Osteoblast (primary cell): ENCODE measurements at regions not wholly inside any gene's neighbourhood (a gene's known extent, or its start where the extent isn't known, plus 50 kb on each side); places are given as distances from the start of the nearest gene placed in this dataset.

ENCODE experiments used
- DNase-seq: peaks from one replicate; pipeline ENCODE4 v3.0.0; 2011; ENCODE audit warnings: low spot score, mixed read lengths; ENCODE audit not compliant: insufficient read length; ENCODE audit errors: missing footprints
- H2AFZ ChIP-seq: 2 replicates; pipeline ENCODE4 v1.6.0; 2011; ENCODE audit warnings: mild to moderate bottlenecking, low read length
- H3K27ac ChIP-seq: 2 replicates; pipeline ENCODE4 v1.5.1; 2011; ENCODE audit warnings: mild to moderate bottlenecking, low read depth, low read length, moderate library complexity
- H3K27me3 ChIP-seq: 2 replicates; pipeline ENCODE4 v1.6.0; 2012; ENCODE audit warnings: mild to moderate bottlenecking, control low read depth, inconsistent platforms, low read length, moderate library complexity; ENCODE audit not compliant: insufficient read depth
- H3K36me3 ChIP-seq: 2 replicates; pipeline ENCODE4 v1.5.1; 2011; ENCODE audit warnings: mild to moderate bottlenecking, low read length, control low read depth, moderate library complexity; ENCODE audit not compliant: insufficient read depth
- H3K4me1 ChIP-seq: 2 replicates; pipeline ENCODE4 v1.5.1; 2011; ENCODE audit warnings: mild to moderate bottlenecking, low read length, control low read depth, moderate library complexity; ENCODE audit not compliant: insufficient read depth
- H3K4me2 ChIP-seq: 2 replicates; pipeline ENCODE4 v1.6.0; 2011; ENCODE audit warnings: mild to moderate bottlenecking, low read length; ENCODE audit not compliant: insufficient read depth
- H3K4me3 ChIP-seq: fragments of 200-600 bp; sonication (generic); 3 replicates; pipeline ENCODE4 v1.5.1; 2012; ENCODE audit warnings: mild to moderate bottlenecking, low read length, inconsistent platforms; ENCODE audit not compliant: insufficient read depth
- H3K79me2 ChIP-seq: 2 replicates; pipeline ENCODE4 v1.6.0; 2012; ENCODE audit warnings: mild to moderate bottlenecking, low read length, control low read depth, inconsistent platforms; ENCODE audit not compliant: insufficient read depth
- H3K9me3 ChIP-seq: 2 replicates; pipeline ENCODE4 v1.5.1; 2011; ENCODE audit warnings: low read depth, low read length, control low read depth
- H4K20me1 ChIP-seq: 2 replicates; pipeline ENCODE4 v1.6.0; 2012; ENCODE audit warnings: mild to moderate bottlenecking, low read length, control low read depth; ENCODE audit not compliant: insufficient read depth
- CTCF ChIP-seq: IDR thresholded peaks from 2 replicates; pipeline ENCODE4 v1.5.1; 2011; ENCODE audit warnings: mild to moderate bottlenecking, low read depth, low read length, moderate library complexity; ENCODE audit errors: extremely low read depth

DNA sequence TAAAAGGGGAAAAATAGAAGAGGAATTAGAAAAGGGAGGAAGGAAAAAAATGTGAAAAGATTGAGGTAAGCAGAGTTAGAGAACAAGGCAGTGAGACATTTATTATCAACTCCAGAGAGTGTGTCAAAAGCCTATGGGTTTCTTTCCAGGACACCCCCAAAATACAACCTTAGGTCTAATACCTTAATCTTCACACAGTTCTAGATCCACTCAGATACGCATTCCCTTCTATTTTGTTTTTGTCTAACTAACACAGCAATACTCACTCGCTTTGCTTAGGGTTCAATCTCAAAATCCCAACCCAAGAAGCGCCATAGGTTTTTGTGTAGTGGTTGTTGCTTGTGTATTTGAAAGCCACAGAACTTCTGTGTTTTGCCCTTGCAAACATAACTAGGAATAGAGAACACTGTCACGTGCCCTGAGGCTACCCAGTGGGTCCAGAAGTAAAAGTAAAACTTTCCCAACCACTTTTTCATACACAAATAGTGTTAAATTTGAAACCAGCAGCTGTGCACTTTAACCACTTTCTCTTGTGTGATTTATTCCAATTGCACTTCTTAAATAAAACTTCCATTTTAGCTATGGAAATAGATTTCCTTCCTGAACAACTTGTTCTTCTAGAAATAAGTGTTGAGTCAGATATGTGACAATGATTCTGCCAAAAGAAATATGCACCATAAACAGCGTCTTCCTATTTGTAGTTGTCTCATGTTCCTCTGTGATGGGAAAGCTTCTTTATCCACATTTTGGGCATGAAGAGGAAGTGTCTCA, 414.7 kb upstream of the GHITM start:
- no peak overlapping the region for H3K27ac ChIP-seq
- H4K20me1 ChIP-seq: no peaks in the 10 kb centered on the region
- H3K9me3 ChIP-seq: peaks cover 2% of the 10 kb centered on the region
- no peak overlapping the region for H3K4me2 ChIP-seq
- H3K27me3 ChIP-seq: no peaks in the 10 kb centered on the region
- no peak overlapping the region for H3K4me3 ChIP-seq
- no peaks in the 10 kb centered on the region for H3K4me1 ChIP-seq
- no peak for DNase-seq
- no peak overlapping the region for H2AFZ ChIP-seq
- TF ChIP-seq CTCF: no peak
- H3K36me3 ChIP-seq: no peaks in the 10 kb centered on the region
- H3K79me2 ChIP-seq: no peaks in the 10 kb centered on the region

DNA sequence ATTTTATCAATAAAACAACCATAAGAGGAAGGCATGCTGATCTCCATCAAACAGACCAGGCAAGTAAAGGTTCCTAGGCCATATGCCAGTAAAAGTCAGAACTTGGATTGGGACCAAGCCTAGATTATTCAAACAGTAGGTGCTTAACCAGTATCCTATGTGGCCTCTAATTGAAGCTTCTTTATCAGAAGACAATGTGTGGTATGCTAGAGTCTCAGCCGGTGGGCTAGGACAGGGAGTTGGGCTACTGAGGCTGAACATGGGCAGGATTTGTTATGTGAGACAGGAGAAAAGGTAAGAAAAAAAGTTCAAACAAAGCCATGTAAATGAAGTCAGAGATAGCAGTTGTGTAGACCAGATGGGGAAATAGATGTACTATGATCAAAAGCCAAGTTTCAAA, 413.7 kb upstream of the GHITM start:
- Histone ChIP-seq H3K27ac (no peak overlapping the region), H3K36me3 (no peaks in the 10 kb centered on the region), H3K9me3 (peaks cover 2% of the 10 kb centered on the region), H3K27me3 (no peaks in the 10 kb centered on the region), H4K20me1 (no peaks in the 10 kb centered on the region), H3K79me2 (no peaks in the 10 kb centered on the region), H3K4me2 (no peak overlapping the region), H2AFZ (no peak overlapping the region), H3K4me3 (no peak overlapping the region), H3K4me1 (no peaks in the 10 kb centered on the region)
- no peak for DNase-seq
- no peak for TF ChIP-seq CTCF

- Histone ChIP-seq H3K27ac (no peak overlapping the region), H3K9me3 (no peaks in the 10 kb centered on the region), H3K36me3 (no peaks in the 10 kb centered on the region), H3K4me1 (no peaks in the 10 kb centered on the region), H3K4me3 (no peak overlapping the region), H4K20me1 (no peaks in the 10 kb centered on the region), H3K79me2 (no peaks in the 10 kb centered on the region), H3K4me2 (no peak overlapping the region), H3K27me3 (no peaks in the 10 kb centered on the region), H2AFZ (no peak overlapping the region)
- no peak for DNase-seq
- no peak for TF ChIP-seq CTCF
Measured at GRCh38 chr10:83734278-83734677, 405.0 kb upstream of the GHITM start.

DNA sequence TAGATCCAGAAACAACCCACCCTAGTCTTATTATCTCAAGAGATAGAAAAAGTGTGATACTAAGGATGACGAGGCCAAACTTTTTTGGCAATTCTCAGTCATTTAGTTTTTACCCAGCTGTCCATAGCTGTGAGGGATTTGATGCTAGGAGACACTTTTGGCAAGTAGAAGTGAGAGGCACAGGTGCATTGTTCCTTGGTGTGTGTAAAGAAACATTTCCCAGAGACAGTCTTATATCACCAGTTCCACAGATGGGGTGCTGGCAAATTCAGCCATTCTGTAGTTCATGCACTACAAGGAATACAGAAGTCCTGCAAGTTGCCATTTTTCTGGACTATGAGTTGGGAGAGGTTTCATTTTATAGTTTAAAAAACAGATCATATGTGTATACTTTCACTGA, 403.3 kb upstream of the GHITM start:
- Histone ChIP-seq H2AFZ (no peak overlapping the region), H3K4me1 (no peaks in the 10 kb centered on the region), H3K27me3 (no peaks in the 10 kb centered on the region), H3K4me2 (no peak overlapping the region), H3K36me3 (no peaks in the 10 kb centered on the region), H3K79me2 (no peaks in the 10 kb centered on the region), H3K27ac (no peak overlapping the region), H3K9me3 (no peaks in the 10 kb centered on the region), H3K4me3 (no peak overlapping the region), H4K20me1 (no peaks in the 10 kb centered on the region)
- no peak for TF ChIP-seq CTCF
- no peak for DNase-seq
